HepG2 (cell line): ENCODE measurements at regions not wholly inside any gene's neighbourhood (a gene's known extent, or its start where the extent isn't known, plus 50 kb on each side); places are given as distances from the start of the nearest gene placed in this dataset.

Experiments
- ATAC-seq: fragments of 200-7000 bp; cut with Tn5 transposase; 3 replicates; pipeline ENCODE4 v1.9.1; 2020; ENCODE audit warnings: mild to moderate bottlenecking, moderate library complexity
- BruUV-seq: library from RNA; stranded (reverse); fragments of 400-500 nt; replicated peaks from 2 replicates; lab custom pipeline; 2021; lab: Mats Ljungman, UMichigan
- CTCF ChIA-PET: fragments of 300-600 bp; formaldehyde crosslinking; extraction: SDS; loops from one replicate; lab custom pipeline; 2021; ENCODE audit warnings: low total read pairs, inconsistent platforms, low intra/inter-chr PET ratio; lab: Yijun Ruan, JAX
- POLR2A ChIA-PET: fragments of 350-600 bp; sonication (Branson Sonifier 250); formaldehyde crosslinking; loops from one replicate; lab custom pipeline; 2020; ENCODE audit warnings: antibody characterized with exemption, inconsistent platforms; lab: Yijun Ruan, JAX
- DNase-seq: peaks from one replicate; pipeline ENCODE4 v3.0.0-alpha.2; 2015; ENCODE audit warnings: low spot score
- FAIRE-seq: peaks from 3 replicates; lab custom pipeline; 2011; peaks lifted over from hg19 to GRCh38; lab: Jason Lieb, UNC
- H2AFZ ChIP-seq: one replicate; pipeline ENCODE4 v1.6.1; 2011; ENCODE audit warnings: low read length, inconsistent platforms
- H3K27ac ChIP-seq: fragments of 300-600 bp; 3 replicates; pipeline ENCODE4 v1.8.0; 2011; ENCODE audit warnings: mixed run types, mild to moderate bottlenecking, mixed read lengths, low read length, inconsistent platforms; ENCODE audit not compliant: insufficient read depth; ENCODE audit errors: extremely low read length
- H3K27me3 ChIP-seq, 2 experiments: fragments of 200-600 bp in 1 of 2; 2 replicates in 1 of 2; 3 replicates in 1 of 2; pipeline versions ENCODE4 v1.6.0 to v1.8.0; 2011; ENCODE audit warnings: low read length in 2 of 2, mild to moderate bottlenecking in 2 of 2, moderate library complexity in 2 of 2, inconsistent platforms in 1 of 2; ENCODE audit not compliant: insufficient read depth in 2 of 2, control insufficient read depth in 1 of 2
- H3K36me3 ChIP-seq, 2 experiments: fragments of 200-600 bp in 1 of 2; replicated peaks in 1 of 2; 2 replicates in 1 of 2; 3 replicates in 1 of 2; pipeline versions ENCODE4 v1.5.1 to v1.8.0; 2011; ENCODE audit warnings: low read length in 2 of 2, inconsistent platforms in 1 of 2; ENCODE audit not compliant: insufficient read depth in 2 of 2, control insufficient read depth in 1 of 2
- H3K4me1 ChIP-seq: 2 replicates; pipeline ENCODE4 v1.5.1; 2012; ENCODE audit warnings: low read length, inconsistent platforms; ENCODE audit not compliant: insufficient read depth
- H3K4me2 ChIP-seq: 2 replicates; pipeline ENCODE4 v1.6.0; 2011; ENCODE audit warnings: low read depth, low read length, inconsistent platforms
- H3K4me3 ChIP-seq, 3 experiments: fragments of 200-600 bp in 1 of 3; sonication (generic), shearing (Covaris generic) in 1 of 3; replicated peaks in 1 of 3; 2 replicates each; pipeline ENCODE4 v1.5.1; 2011 to 2016; ENCODE audit warnings: low read length in 3 of 3, inconsistent platforms in 2 of 3, low read depth in 2 of 3, mild to moderate bottlenecking in 2 of 3, control low read depth in 1 of 3, mixed read lengths in 1 of 3; ENCODE audit not compliant: insufficient read depth in 1 of 3
- H3K79me2 ChIP-seq: one replicate; pipeline ENCODE4 v1.6.1; 2011; ENCODE audit warnings: low read length, inconsistent platforms; ENCODE audit not compliant: insufficient read depth
- H3K9ac ChIP-seq: 2 replicates; pipeline ENCODE4 v1.6.0; 2011; ENCODE audit warnings: mild to moderate bottlenecking, low read depth, low read length, inconsistent platforms; ENCODE audit not compliant: insufficient read depth
- H3K9me3 ChIP-seq: 2 replicates; pipeline ENCODE4 v1.5.1; 2012; ENCODE audit warnings: mild to moderate bottlenecking, low read length
- H4K20me1 ChIP-seq: 2 replicates; pipeline ENCODE4 v1.6.0; 2011; ENCODE audit warnings: inconsistent platforms, mild to moderate bottlenecking, low read length, moderate library complexity; ENCODE audit not compliant: insufficient read depth
- ARHGAP35 ChIP-seq: sonication (generic); formaldehyde crosslinking; IDR thresholded peaks from 2 replicates; pipeline ENCODE4 v1.9.0; 2022; ENCODE audit warnings: mild to moderate bottlenecking, inconsistent platforms, moderate library complexity, missing genetic modification reagents, borderline replicate concordance
- ASH2L ChIP-seq: fragments of 300-600, 200-600 bp; sonication (generic); IDR thresholded peaks from 2 replicates; pipeline ENCODE4 v1.7.0; 2017; ENCODE audit warnings: low read depth, mild to moderate bottlenecking, moderate library complexity, mixed read lengths, low read length; ENCODE audit not compliant: insufficient read length
- ATAD3A ChIP-seq: sonication (generic); formaldehyde crosslinking; IDR thresholded peaks from 2 replicates; pipeline ENCODE4 v1.4.0; 2020; ENCODE audit warnings: missing genetic modification reagents
- ATRX ChIP-seq: sonication (generic); formaldehyde crosslinking; IDR thresholded peaks from 2 replicates; pipeline ENCODE4 v1.4.0; 2020; ENCODE audit warnings: missing genetic modification reagents, borderline replicate concordance
- CCDC6 ChIP-seq: sonication (generic); formaldehyde crosslinking; IDR thresholded peaks from 2 replicates; pipeline ENCODE4 v1.8.1; 2022; ENCODE audit warnings: mild to moderate bottlenecking, missing genetic modification reagents, moderate library complexity
- DNMT3B ChIP-seq: conservative IDR thresholded peaks from 2 replicates; pipeline ENCODE4 v1.6.1; 2016; ENCODE audit warnings: missing biosample characterization, control low read depth
- GABPA ChIP-seq, 2 experiments: IDR thresholded peaks; 2 replicates each; pipeline ENCODE4 v1.6.1; 2011 to 2016; ENCODE audit warnings: low read depth in 2 of 2, low read length in 1 of 2, missing biosample characterization in 1 of 2, missing genetic modification characterization in 1 of 2
- PLSCR1 ChIP-seq: sonication (generic); formaldehyde crosslinking; IDR thresholded peaks from 2 replicates; pipeline ENCODE4 v1.5.0; 2020; ENCODE audit warnings: missing genetic modification reagents, mild to moderate bottlenecking, borderline replicate concordance
- SIN3B ChIP-seq: fragments of 150-350 bp; IDR thresholded peaks from 2 replicates; pipeline ENCODE4 v1.6.1; 2014; ENCODE audit warnings: low read length
- SKIL ChIP-seq: sonication (generic); formaldehyde crosslinking; IDR thresholded peaks from 2 replicates; pipeline ENCODE4 v1.8.0; 2022; ENCODE audit warnings: missing genetic modification reagents, mild to moderate bottlenecking, moderate library complexity, borderline replicate concordance
- SMAD9 ChIP-seq: sonication (generic); formaldehyde crosslinking; IDR thresholded peaks from 2 replicates; pipeline ENCODE4 v1.5.1; 2020; ENCODE audit warnings: mild to moderate bottlenecking, missing genetic modification reagents
- TSC22D2 ChIP-seq: sonication (generic); formaldehyde crosslinking; IDR thresholded peaks from 2 replicates; pipeline ENCODE4 v1.5.1; 2020; ENCODE audit warnings: missing genetic modification reagents, mild to moderate bottlenecking, borderline replicate concordance
- YY1 ChIP-seq: IDR thresholded peaks from 2 replicates; pipeline ENCODE4 v1.6.1; 2011; ENCODE audit warnings: low read length, low read depth, moderate library complexity, mild to moderate bottlenecking; ENCODE audit not compliant: insufficient read depth, insufficient replicate concordance
- ZNF317 ChIP-seq: sonication (generic); formaldehyde crosslinking; IDR thresholded peaks from 2 replicates; pipeline ENCODE4 v1.5.0; 2020; ENCODE audit warnings: mild to moderate bottlenecking, missing genetic modification reagents
- ZNF331 ChIP-seq: sonication (generic); formaldehyde crosslinking; IDR thresholded peaks from 2 replicates; pipeline ENCODE4 v1.4.0; 2020; ENCODE audit warnings: missing genetic modification reagents
- ZNF629 ChIP-seq: sonication (generic); formaldehyde crosslinking; conservative IDR thresholded peaks from 2 replicates; pipeline ENCODE4 v1.5.0; 2020; ENCODE audit warnings: missing genetic modification reagents
- ZNF703 ChIP-seq: sonication (generic); formaldehyde crosslinking; IDR thresholded peaks from 2 replicates; pipeline ENCODE4 v1.5.1; 2020; ENCODE audit warnings: missing genetic modification reagents, mild to moderate bottlenecking, moderate library complexity, borderline replicate concordance
- ZNF790 ChIP-seq: sonication (generic); formaldehyde crosslinking; IDR thresholded peaks from 2 replicates; pipeline ENCODE4 v1.8.0; 2022; ENCODE audit warnings: missing genetic modification reagents, mild to moderate bottlenecking, borderline replicate concordance
- WGBS: methylation state at CpG from one replicate; pipeline ENCODE4 v1.1.6; 2017; ENCODE audit warnings: low lambda C conversion rate; 5-methylcytosine and 5-hydroxymethylcytosine counted together
- in situ Hi-C: cut with HindIII; loops from 2 replicates; pipeline ENCODE4 v1.10.0; 2017; ENCODE audit warnings: low pct_unique_long_range_greater_than_20kb; ENCODE audit not compliant: extremely low pct_ligation_motif_present
- intact Hi-C: fragments of 100-400 bp; cut with micrococcal nuclease; formaldehyde crosslinking; loops from one replicate; pipeline ENCODE4 v1.10.0; 2022; ENCODE audit not compliant: unreplicated experiment

GRCh38 chr4:37537484-37537883 lies 148.7 kb downstream of the RELL1 start:
- Histone ChIP-seq H3K27ac (no peak overlapping the region), H3K4me1 (no peaks in the 10 kb centered on the region), H3K9me3 (no peaks in the 10 kb centered on the region), H3K79me2 (no peaks in the 10 kb centered on the region), H3K27me3 (no peaks in the 10 kb centered on the region), H3K36me3 (no peaks in the 10 kb centered on the region), H4K20me1 (no peaks in the 10 kb centered on the region), H3K4me2 (no peak overlapping the region), H2AFZ (no peak overlapping the region), H3K4me3 (no peak overlapping the region), H3K9ac (no peak overlapping the region)
- CTCF ChIA-PET, result no interaction called here
- in situ Hi-C loops (no loop called here), intact Hi-C loops (no loop called here)
- POLR2A ChIA-PET, result no interaction called here
- whole genome bisulfite sequencing, result 79% methylated on average over 2 of the region's 2 CpGs
- no peak for FAIRE-seq
- no peak for DNase-seq
- TF ChIP-seq SKIL (CRISPR knock-in tag) (no peak), ZNF331 (no peak), GABPA (IDR thresholded peaks at IDR 0.05; ENCODE audit: low read depth, low read length) (no peak), GABPA (CRISPR knock-in tag; IDR thresholded peaks at IDR 0.05; ENCODE audit: low read depth) (0 out of 2 replicates have a peak, but pooled peaks have one; percentile 23), DNMT3B (CRISPR knock-in tag) (no peak)
- ATAC-seq, result no peak
- no TSS peak for BruUV-seq

GRCh38 chr4:37535872-37536271 lies 150.3 kb downstream of the RELL1 start:
- Histone ChIP-seq H3K4me1 (no peaks in the 10 kb centered on the region), H3K9me3 (no peaks in the 10 kb centered on the region), H2AFZ (no peak overlapping the region), H3K79me2 (no peaks in the 10 kb centered on the region), H4K20me1 (no peaks in the 10 kb centered on the region), H3K4me2 (no peak overlapping the region), H3K27me3 (no peaks in the 10 kb centered on the region), H3K4me3 (no peak overlapping the region), H3K9ac (no peak overlapping the region), H3K27ac (no peak overlapping the region), H3K36me3 (no peaks in the 10 kb centered on the region)
- intact Hi-C loops (no loop called here), in situ Hi-C loops (no loop called here)
- WGBS, result 8% methylated on average over 2 of the region's 2 CpGs
- ATAC-seq (no peak), DNase-seq (no peak), FAIRE-seq (no peak)
- ChIA-PET CTCF (no interaction called here), POLR2A (no interaction called here)
- no TSS peak for BruUV-seq
- no peak for TF ChIP-seq ZNF629 (CRISPR knock-in tag)
- TF ChIP-seq ZNF317 (CRISPR knock-in tag), result no peak
- TF ChIP-seq PLSCR1 (CRISPR knock-in tag), result no peak
- no peak for TF ChIP-seq ATRX (CRISPR knock-in tag)
- TF ChIP-seq ASH2L, result no peak
- no peak for TF ChIP-seq ATAD3A (CRISPR knock-in tag)
- no peak for TF ChIP-seq CCDC6
- no peak for TF ChIP-seq SMAD9 (CRISPR knock-in tag)
- no peak for TF ChIP-seq SIN3B
- TF ChIP-seq ZNF703 (CRISPR knock-in tag), result no peak
- TF ChIP-seq ZNF790 (CRISPR knock-in tag), result no peak
- TF ChIP-seq ARHGAP35 (CRISPR knock-in tag), result no peak
- TF ChIP-seq YY1, result no peak
- no peak for TF ChIP-seq TSC22D2
